NB4 (cell line): ENCODE measurements at regions not wholly inside any gene's neighbourhood (a gene's known extent, or its start where the extent isn't known, plus 50 kb on each side); places are given as distances from the start of the nearest gene placed in this dataset.

Source experiments
- POLR2A ChIP-seq: IDR thresholded peaks from 2 replicates; pipeline ENCODE4 v1.6.1; 2011; ENCODE audit warnings: mild to moderate bottlenecking; ENCODE audit not compliant: insufficient read length; ENCODE audit errors: extremely low read depth
- TF ChIP-seq, protein P1 (sequence below): IDR thresholded peaks from one replicate; pipeline ENCODE4 v1.5.1; 2012; ENCODE audit warnings: low read depth, low read length
- TF ChIP-seq, protein P2 (sequence below): IDR thresholded peaks from 2 replicates; pipeline ENCODE4 v1.6.1; 2011; ENCODE audit warnings: low read depth, low read length

- TF ChIP-seq, protein P1, sequence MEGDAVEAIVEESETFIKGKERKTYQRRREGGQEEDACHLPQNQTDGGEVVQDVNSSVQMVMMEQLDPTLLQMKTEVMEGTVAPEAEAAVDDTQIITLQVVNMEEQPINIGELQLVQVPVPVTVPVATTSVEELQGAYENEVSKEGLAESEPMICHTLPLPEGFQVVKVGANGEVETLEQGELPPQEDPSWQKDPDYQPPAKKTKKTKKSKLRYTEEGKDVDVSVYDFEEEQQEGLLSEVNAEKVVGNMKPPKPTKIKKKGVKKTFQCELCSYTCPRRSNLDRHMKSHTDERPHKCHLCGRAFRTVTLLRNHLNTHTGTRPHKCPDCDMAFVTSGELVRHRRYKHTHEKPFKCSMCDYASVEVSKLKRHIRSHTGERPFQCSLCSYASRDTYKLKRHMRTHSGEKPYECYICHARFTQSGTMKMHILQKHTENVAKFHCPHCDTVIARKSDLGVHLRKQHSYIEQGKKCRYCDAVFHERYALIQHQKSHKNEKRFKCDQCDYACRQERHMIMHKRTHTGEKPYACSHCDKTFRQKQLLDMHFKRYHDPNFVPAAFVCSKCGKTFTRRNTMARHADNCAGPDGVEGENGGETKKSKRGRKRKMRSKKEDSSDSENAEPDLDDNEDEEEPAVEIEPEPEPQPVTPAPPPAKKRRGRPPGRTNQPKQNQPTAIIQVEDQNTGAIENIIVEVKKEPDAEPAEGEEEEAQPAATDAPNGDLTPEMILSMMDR, result no peak
- TF ChIP-seq POLR2A, result no peak
- TF ChIP-seq, protein P2, sequence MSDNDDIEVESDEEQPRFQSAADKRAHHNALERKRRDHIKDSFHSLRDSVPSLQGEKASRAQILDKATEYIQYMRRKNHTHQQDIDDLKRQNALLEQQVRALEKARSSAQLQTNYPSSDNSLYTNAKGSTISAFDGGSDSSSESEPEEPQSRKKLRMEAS, result no peak
Measured at GRCh38 chr4:138010639-138011038, 231.5 kb downstream of the SLC7A11 start.
